Endothelial cell of umbilical vein (primary cell): ENCODE measurements at regions not wholly inside any gene's neighbourhood (a gene's known extent, or its start where the extent isn't known, plus 50 kb on each side); places are given as distances from the start of the nearest gene placed in this dataset.

Experiments used
- BruUV-seq: library from RNA; stranded (reverse); fragments of 400-500 nt; replicated peaks from 2 replicates; lab custom pipeline; 2021; lab: Mats Ljungman, UMichigan
- CTCF ChIA-PET: fragments of 300-600, 350-600 bp; sonication (Branson Sonifier 250); formaldehyde crosslinking; loops from one replicate; lab custom pipeline; 2021; ENCODE audit warnings: antibody characterized with exemption, inconsistent platforms; lab: Charles Lee
- POLR2A ChIA-PET: fragments of 300-600, 350-600 bp; sonication (Branson Sonifier 250); formaldehyde crosslinking; loops from one replicate; lab custom pipeline; 2021; ENCODE audit warnings: antibody characterized with exemption, inconsistent platforms; lab: Charles Lee
- DNase-seq: peaks from one replicate; pipeline ENCODE4 v3.0.0-alpha.2; 2011; ENCODE audit warnings: low read depth, low spot score
- FAIRE-seq: peaks from 2 replicates; lab custom pipeline; 2011; peaks lifted over from hg19 to GRCh38; lab: Jason Lieb, UNC
- H2AFZ ChIP-seq: 2 replicates; pipeline ENCODE4 v1.6.0; 2012; ENCODE audit warnings: low read depth, low read length, control low read depth, inconsistent platforms
- H3K27ac ChIP-seq: 2 replicates; pipeline ENCODE4 v1.5.1; 2011; ENCODE audit warnings: low read depth, mild to moderate bottlenecking, control low read depth, low read length, moderate library complexity; ENCODE audit not compliant: insufficient read depth
- H3K27me3 ChIP-seq, 2 experiments: 2 replicates each; pipeline versions ENCODE4 v1.6.0 to v1.6.1; 2011; ENCODE audit warnings: low read length in 2 of 2, mixed read lengths in 1 of 2; ENCODE audit not compliant: control insufficient read depth in 2 of 2, insufficient read depth in 2 of 2
- H3K36me3 ChIP-seq, 2 experiments: 2 replicates in 1 of 2; 3 replicates in 1 of 2; pipeline ENCODE4 v1.5.1; 2011; ENCODE audit warnings: low read length in 2 of 2, mild to moderate bottlenecking in 1 of 2, moderate library complexity in 1 of 2; ENCODE audit not compliant: control insufficient read depth in 2 of 2, insufficient read depth in 2 of 2; ENCODE audit errors: extremely low read depth in 1 of 2
- H3K4me1 ChIP-seq: 3 replicates; pipeline ENCODE4 v1.5.1; 2011; ENCODE audit warnings: mild to moderate bottlenecking, low read length; ENCODE audit not compliant: control insufficient read depth, insufficient read depth; ENCODE audit errors: extremely low read depth
- H3K4me2 ChIP-seq: 2 replicates; pipeline ENCODE4 v1.6.1; 2011; ENCODE audit warnings: low read length, control low read depth, mixed read lengths; ENCODE audit not compliant: insufficient read depth
- H3K4me3 ChIP-seq, 3 experiments: fragments of 200-600 bp in 1 of 3; sonication (generic), shearing (Covaris generic) in 1 of 3; replicated peaks in 1 of 3; 2 replicates each; pipeline ENCODE4 v1.5.1; 2011 to 2016; ENCODE audit warnings: control low read depth in 3 of 3, low read length in 3 of 3, mild to moderate bottlenecking in 2 of 3, inconsistent platforms in 1 of 3, low read depth in 1 of 3, moderate library complexity in 1 of 3; ENCODE audit not compliant: insufficient read depth in 1 of 3
- H3K79me2 ChIP-seq: 2 replicates; pipeline ENCODE4 v1.6.0; 2012; ENCODE audit warnings: low read length, inconsistent platforms; ENCODE audit not compliant: control insufficient read depth, insufficient read depth
- H3K9ac ChIP-seq: replicated peaks from 2 replicates; pipeline ENCODE3; 2011; ENCODE audit warnings: low read length, control low read depth; ENCODE audit not compliant: insufficient read depth; ENCODE audit errors: extremely low read depth
- H3K9me1 ChIP-seq: replicated peaks from 3 replicates; pipeline ENCODE4 v1.6.0; 2011; ENCODE audit warnings: mild to moderate bottlenecking, low read length; ENCODE audit not compliant: control insufficient read depth, insufficient read depth; ENCODE audit errors: extremely low read depth
- H3K9me3 ChIP-seq: replicated peaks from 2 replicates; pipeline ENCODE4 v1.5.1; 2012; ENCODE audit warnings: low read length, inconsistent platforms; ENCODE audit not compliant: control insufficient read depth, insufficient read depth
- H4K20me1 ChIP-seq: replicated peaks from 2 replicates; pipeline ENCODE3; 2011; ENCODE audit warnings: mild to moderate bottlenecking, low read length; ENCODE audit not compliant: control insufficient read depth, insufficient read depth; ENCODE audit errors: extremely low read depth
- CTCF ChIP-seq, 2 donors: IDR thresholded peaks; 1 replicate in 1 of 2; 2 replicates in 1 of 2; pipeline ENCODE4 v1.5.1; 2011; ENCODE audit warnings: low read length in 2 of 2, mild to moderate bottlenecking in 2 of 2, moderate library complexity in 2 of 2, control low read depth in 1 of 2, inconsistent platforms in 1 of 2, low read depth in 1 of 2; ENCODE audit not compliant: insufficient read depth in 1 of 2; ENCODE audit errors: extremely low read depth in 1 of 2
- EZH2 ChIP-seq: IDR thresholded peaks from 2 replicates; pipeline ENCODE4 v1.6.1; 2012; ENCODE audit warnings: borderline replicate concordance, low read depth, mild to moderate bottlenecking, moderate library complexity, low read length, inconsistent platforms; ENCODE audit not compliant: severe bottlenecking
- FOS ChIP-seq: IDR thresholded peaks from 2 replicates; pipeline ENCODE4 v1.6.1; 2011; ENCODE audit warnings: mild to moderate bottlenecking, low read length, moderate library complexity, borderline replicate concordance; ENCODE audit not compliant: insufficient read depth
- GATA2 ChIP-seq: IDR thresholded peaks from 2 replicates; pipeline ENCODE4 v1.7.0; 2011; ENCODE audit warnings: low read depth, mild to moderate bottlenecking, moderate library complexity, mixed read lengths, low read length; ENCODE audit not compliant: insufficient read length, insufficient read depth
- JUN ChIP-seq: IDR thresholded peaks from 2 replicates; pipeline ENCODE4 v1.6.1; 2011; ENCODE audit warnings: borderline replicate concordance, low read depth; ENCODE audit not compliant: insufficient read length, insufficient read depth
- MAX ChIP-seq: IDR thresholded peaks from 2 replicates; pipeline ENCODE4 v1.6.1; 2011; ENCODE audit not compliant: insufficient read depth, insufficient read length
- MYC ChIP-seq: IDR thresholded peaks from one replicate; pipeline ENCODE4 v1.6.1; 2011; ENCODE audit warnings: mild to moderate bottlenecking, low read depth, low read length
- POLR2A ChIP-seq: IDR thresholded peaks from 2 replicates; pipeline ENCODE4 v1.6.1; 2012; ENCODE audit warnings: low read depth, mild to moderate bottlenecking, control low read depth, low read length
- POLR2AphosphoS5 ChIP-seq: IDR thresholded peaks from 2 replicates; pipeline ENCODE4 v1.6.1; 2012; ENCODE audit warnings: low read depth, mild to moderate bottlenecking, control low read depth, low read length, moderate library complexity; ENCODE audit not compliant: insufficient read depth
- dilution Hi-C: fragments of 300-500 bp; cut with MboI; formaldehyde crosslinking; loops from one replicate; pipeline ENCODE4 v1.15.0; 2019; ENCODE audit warnings: low sequenced_read_pairs; ENCODE audit not compliant: extremely low pct_ligation_motif_present
- intact Hi-C: fragments of 100-400 bp; cut with micrococcal nuclease; formaldehyde crosslinking; loops from one replicate; pipeline ENCODE4 v1.10.0; 2022

GRCh38 chr1:222275001-222275728 is 272.7 kb downstream of the HHIPL2 start:
- intact Hi-C loops (no loop called here), dilution Hi-C loops (no loop called here)
- H3K79me2 ChIP-seq, result no peaks in the 10 kb centered on the region
- H3K4me1 ChIP-seq, result no peaks in the 10 kb centered on the region
- no peaks in the 10 kb centered on the region for H3K9me3 ChIP-seq
- H3K4me2 ChIP-seq, result no peak overlapping the region
- H3K27me3 ChIP-seq, result no peaks in the 10 kb centered on the region
- FAIRE-seq, result no peak
- no peak for DNase-seq
- TF ChIP-seq POLR2AphosphoS5, result no peak
- TF ChIP-seq MAX, result no peak
- TF ChIP-seq MYC, result no peak
- no peak for TF ChIP-seq EZH2
- TF ChIP-seq JUN, result no peak
- TF ChIP-seq FOS, result no peak
- TF ChIP-seq GATA2, result no peak
- TF ChIP-seq CTCF (IDR thresholded peaks at IDR 0.05; ENCODE audit: extremely low read depth in 1 of 2, insufficient read depth in 1 of 2, low read depth in 1 of 2, low read length in 2 of 2), result no peak
- no peak for TF ChIP-seq POLR2A
- CTCF ChIA-PET, result no interaction called here
- H3K9ac ChIP-seq, result no peak overlapping the region
- no peaks in the 10 kb centered on the region for H3K36me3 ChIP-seq
- BruUV-seq, result no TSS peak
- no peak overlapping the region for H3K27ac ChIP-seq
- no peak overlapping the region for H3K4me3 ChIP-seq
- H3K9me1 ChIP-seq, result no peaks in the 10 kb centered on the region
- POLR2A ChIA-PET, result no interaction called here
- H2AFZ ChIP-seq, result no peak overlapping the region
- no peaks in the 10 kb centered on the region for H4K20me1 ChIP-seq
